Inferior parietal cortex (tissue), 1 donor: ENCODE measurements at regions not wholly inside any gene's neighbourhood (a gene's known extent, or its start where the extent isn't known, plus 50 kb on each side); places are given as distances from the start of the nearest gene placed in this dataset.

Source experiments
- DNase-seq: peaks from one replicate; pipeline ENCODE4 v3.0.0-alpha.2; 2016; ENCODE audit errors: extremely low spot score

- no peak for DNase-seq
Measured at GRCh38 chr2:58688813-58689212, 447.7 kb upstream of the FANCL start.

DNA sequence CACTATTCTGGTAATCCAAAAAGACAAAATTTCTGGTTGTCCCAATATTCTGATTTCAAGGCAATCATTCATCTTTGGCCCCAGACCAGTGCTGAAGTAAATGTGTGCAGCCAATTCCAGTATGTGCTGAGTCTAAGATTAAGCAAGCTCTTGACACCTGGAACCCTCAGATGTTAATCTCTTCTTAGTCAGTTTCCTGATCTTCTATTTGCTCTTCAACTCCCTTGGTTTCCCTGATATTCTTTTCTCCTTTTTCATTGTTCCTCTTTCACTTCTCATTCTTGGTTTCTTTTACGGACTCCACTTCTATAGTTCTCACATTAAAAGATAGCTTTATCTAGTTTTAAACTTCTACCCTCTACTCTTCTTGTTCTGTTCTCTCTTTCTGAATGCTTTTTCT is 445.7 kb upstream of the FANCL start:
- DNase-seq, result no peak

GRCh38 chr2:58680755-58681310 is 439.7 kb upstream of the FANCL start:
- no peak for DNase-seq

GRCh38 chr2:58677748-58678147 is 436.6 kb upstream of the FANCL start:
- DNase-seq, result no peak

- no peak for DNase-seq
Measured at GRCh38 chr2:58671675-58672074, 430.6 kb upstream of the FANCL start.

- no peak for DNase-seq
Measured at GRCh38 chr2:58669998-58670397, 428.9 kb upstream of the FANCL start.

DNA sequence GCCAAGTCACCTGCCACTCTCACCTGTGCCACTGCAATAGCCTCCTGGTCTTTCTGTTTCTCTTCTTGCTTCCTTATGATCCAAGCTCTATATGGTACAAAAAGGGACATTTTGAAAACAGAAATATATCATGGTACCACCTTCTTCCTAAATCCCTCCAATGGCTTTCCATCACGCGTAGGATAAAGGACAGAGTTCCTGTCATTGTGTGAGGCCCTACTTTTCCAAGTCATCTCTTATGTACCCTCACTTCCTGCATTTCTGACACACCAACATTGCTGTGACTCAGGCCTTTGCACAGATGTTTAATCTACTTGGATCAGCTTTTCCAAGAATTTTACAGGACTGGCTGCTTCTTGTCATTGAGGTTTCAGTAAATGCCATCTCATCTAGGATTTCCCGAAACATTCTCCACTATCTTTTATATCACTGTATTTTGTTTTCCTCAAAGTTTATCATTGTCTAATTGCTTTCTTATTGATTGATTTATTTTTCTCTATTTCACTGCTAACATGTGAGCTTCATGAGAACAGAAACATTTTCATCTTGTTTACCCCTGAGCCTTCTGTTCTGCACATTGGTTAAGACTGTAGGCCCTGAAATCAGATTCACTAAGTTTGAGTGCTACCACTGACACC is 426.1 kb upstream of the FANCL start:
- no peak for DNase-seq

DNA sequence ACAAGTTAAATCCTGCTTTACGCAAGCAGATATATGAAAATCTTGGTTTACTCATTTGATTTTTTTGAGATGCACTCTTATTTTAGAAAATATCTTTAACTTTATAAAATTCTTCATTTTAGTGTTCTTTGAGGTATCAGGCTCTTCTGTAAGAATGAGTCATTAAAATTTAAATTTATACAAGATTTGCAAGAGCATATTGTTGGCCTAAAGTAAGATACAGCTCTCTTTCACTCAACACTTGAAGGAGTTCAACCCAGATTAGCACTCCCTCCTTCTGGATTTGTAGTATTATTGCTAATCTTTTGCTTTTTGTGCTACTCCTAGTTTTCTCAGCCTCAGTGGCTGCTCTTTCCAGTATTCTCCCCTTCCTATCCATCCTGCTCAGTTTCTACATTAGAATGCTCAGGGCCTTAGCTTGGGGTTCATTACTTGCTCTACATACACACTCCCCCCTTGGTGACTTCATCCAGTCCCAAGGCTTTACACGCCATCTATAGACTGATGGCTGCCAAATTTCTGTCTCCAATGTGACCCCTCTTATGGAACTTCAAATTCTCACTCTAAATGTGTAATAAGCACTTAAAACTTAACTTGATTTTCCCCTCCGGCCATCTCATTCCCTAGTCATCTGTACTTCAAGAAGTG is 425.3 kb upstream of the FANCL start:
- no peak for DNase-seq

GRCh38 chr2:58665154-58665553 is 424.0 kb upstream of the FANCL start:
- no peak for DNase-seq

DNA sequence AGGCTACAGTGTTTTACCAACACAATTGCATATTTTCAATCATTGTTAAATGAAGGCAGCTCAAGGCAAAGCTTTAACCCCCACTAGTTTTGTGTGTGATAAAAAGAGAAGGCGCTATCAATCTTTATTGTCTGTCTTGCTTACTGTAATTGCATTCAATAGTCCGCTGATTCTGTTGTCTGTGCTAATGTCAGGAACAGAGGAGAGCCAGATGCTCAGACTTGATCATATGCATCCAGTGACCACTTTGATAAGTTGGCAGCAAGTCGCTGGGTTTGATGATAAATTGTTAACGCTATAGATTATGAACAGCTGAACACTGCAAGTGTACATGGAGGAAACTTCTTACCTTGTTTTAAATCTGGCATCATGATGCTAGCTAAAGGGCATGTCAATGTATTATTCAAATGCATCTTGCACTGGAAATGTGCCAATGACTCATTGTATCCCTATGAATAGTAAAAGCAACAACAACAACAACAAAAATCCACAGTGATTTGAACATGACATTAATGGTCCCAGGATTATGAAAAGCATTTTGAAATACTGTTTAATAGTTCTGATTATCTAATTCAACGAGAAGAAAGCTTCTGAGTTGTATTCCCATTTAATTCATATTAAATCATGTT is 423.5 kb upstream of the FANCL start:
- no peak for DNase-seq

DNA sequence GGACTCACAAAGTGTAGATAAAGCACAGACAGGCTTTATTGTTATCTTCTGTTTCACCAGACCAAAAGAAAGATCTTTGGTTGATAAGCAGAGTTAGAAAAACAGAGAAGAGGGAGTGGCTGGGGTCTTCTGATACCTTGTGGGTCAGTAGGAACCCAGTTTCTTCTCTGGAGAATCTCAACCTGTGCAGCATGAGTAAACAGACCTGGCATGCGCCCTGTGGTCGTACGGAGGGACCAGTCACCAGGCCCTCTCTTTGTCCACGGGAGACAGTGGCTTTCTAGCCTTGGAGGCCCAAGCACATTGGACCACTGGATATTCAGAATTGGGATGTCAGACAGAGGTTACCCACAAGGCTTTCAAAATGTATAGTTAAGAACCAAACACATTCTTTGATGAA is 418.9 kb upstream of the FANCL start:
- DNase-seq, result no peak

GRCh38 chr2:58655152-58655551 is 414.0 kb upstream of the FANCL start:
- no peak for DNase-seq

GRCh38 chr2:58651930-58652329 is 410.8 kb upstream of the FANCL start:
- no peak for DNase-seq

DNA sequence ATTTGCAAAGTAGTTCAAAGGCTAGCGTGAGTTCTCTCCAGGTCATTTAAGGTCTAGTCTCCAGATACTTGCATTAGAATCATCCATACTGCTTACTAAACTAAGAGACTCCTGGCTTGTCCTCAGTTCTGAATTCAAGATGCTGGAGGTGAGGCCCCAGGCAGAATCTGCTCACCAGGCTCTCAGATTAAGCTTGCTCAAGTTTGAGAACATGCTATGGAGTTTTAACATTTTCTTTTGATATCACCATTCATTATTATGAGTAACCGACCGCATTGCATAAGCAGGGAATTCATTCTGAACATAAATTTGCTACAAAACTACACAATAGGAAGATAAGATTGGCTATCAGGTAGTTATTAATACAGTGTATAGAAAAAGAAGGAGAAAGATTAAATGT is 409.7 kb upstream of the FANCL start:
- no peak for DNase-seq

DNA sequence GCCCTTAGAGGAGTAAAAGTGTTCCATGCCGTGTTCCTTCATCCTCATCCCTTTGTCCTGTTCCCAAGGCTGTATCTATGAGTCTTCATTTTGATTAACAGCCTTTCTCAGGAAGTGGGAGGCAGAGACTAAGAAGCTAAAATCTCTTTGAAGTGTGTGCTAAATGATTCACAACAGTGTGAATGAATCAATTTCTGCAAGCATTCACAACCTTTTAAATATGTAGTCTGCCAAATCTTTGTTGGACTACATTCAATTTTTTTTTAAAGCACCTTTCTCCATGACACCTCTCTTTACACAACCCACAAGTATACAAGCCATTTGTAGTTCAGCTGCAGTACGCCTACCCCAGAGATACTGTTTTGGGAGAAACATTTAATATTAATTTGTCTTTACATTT is 408.6 kb upstream of the FANCL start:
- no peak for DNase-seq

DNA sequence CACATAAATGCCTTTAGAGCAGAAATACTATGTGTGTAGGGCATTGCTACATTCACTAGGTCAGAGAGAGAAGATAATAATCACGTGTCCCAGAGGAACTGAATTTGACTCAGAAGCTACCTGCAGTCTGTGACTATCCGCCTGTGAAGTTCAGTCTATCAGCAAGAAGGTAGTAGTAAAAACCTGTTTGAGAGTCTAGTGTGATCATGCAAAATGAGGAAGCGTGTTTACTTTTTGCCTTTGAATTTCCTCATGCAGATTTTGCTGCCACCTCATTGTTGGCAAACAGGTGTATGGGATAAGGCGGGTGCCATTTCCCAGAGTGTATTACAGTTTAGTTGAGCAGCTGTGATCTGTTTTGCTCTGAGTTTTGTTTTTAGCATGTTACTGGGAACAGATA is 403.9 kb upstream of the FANCL start:
- no peak for DNase-seq

DNA sequence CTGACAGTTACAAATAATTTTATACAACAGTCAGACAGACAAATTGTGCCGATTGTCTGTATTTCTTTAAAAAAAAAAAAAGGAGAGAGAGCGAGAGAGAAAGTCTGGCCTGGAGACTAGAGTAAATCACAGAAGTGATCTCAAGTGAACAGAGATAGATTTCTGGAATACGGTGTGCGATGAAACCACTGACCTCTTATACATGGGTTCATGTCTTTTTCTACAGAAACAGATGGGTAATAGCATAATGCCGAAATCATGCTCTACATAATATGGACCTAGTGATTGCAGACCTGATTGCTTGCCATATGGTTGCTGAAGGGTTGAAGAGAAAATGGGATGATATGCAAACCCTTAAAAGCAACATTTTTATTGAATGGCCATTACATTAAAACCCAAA is 403.3 kb upstream of the FANCL start:
- no peak for DNase-seq

DNA sequence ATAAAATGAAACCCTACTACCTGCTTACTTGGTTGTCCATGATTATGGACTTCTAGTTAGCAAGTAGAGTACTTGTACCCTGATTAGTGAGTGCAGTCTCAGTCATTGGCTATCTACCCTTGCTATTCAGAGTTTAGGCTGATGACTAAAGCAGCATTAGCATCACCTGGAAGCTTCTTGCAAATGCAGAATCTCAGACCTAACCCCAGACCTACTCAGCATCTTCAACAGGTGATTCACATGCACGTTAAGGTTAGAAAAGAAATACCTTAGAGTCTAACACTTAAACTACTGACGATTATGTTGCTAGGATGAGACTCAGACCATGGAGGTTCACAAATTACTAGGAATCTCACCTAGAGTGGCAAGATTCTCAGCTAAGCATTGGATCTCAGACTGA is 399.9 kb upstream of the FANCL start:
- no peak for DNase-seq

- no peak for DNase-seq
Measured at GRCh38 chr2:58640042-58640441, 398.9 kb upstream of the FANCL start.

DNA sequence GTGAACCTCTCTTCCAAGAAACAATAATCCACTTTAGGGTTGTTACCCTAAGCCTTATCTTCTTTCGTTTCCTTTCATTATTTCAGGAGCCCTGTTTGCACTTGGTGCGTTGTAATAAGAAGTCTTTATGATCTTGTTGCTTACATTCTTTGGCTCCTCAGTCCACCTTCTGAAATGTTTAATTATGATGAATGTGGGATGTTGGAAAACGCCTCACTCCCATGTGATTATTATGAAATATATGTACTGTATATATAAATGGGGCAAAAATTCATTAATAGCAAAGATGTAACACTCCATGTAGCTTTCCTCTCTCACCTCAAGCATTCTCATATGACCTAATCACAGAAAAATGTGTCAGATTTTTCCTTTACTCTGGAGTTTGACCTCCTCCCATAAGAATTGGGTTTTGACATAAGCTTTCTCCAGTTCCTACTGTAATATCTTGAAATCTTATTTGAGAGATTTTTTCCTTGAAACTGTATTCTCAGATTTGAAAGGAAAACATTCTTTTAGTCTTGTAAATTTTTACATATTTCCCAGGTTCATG is 397.2 kb upstream of the FANCL start:
- DNase-seq, result no peak

DNA sequence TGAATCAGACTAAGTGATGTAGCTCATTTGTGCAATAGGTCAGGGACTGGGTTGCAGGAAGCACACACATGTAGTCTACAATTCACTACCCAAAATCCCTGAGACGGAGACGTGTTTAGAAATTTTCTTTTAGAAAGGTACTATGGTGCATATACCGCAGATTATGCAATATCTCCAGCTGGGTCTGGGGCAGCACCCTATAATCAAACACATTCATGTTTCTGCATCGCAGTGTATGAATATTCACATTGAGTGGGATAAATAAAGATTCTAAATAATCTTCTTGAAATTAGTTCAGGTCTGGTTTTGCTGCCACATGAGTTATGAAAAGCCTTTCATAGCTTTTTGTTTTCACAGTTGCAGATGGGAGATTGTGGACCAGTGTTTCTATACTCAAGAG is 395.7 kb upstream of the FANCL start:
- DNase-seq, result no peak

- no peak for DNase-seq
Measured at GRCh38 chr2:58635801-58636375, 394.8 kb upstream of the FANCL start.
